ENCODE measurements at regions not wholly inside any gene's neighbourhood (a gene's known extent, or its start where the extent isn't known, plus 50 kb on each side); places are given as distances from the start of the nearest gene placed in this dataset.
"Not testable (repeated sequence)": the region's sequence is repeated elsewhere in the genome, so short reads cannot be mapped to it uniquely, and the experiment has no call there.

GRCh38 chr5:142404046-142404477 is 79.2 kb upstream of the SPRY4 start:
- Histone ChIP-seq H3K36me3 (ENCODE audit: insufficient read depth, low read length) (no peaks in the 10 kb centered on the region), H3K9me3 (ENCODE audit: insufficient read depth, low read depth, low read length) (no peaks in the 10 kb centered on the region), H3K9ac (ENCODE audit: low read depth, low read length) (no peak overlapping the region), H3K4me1 (ENCODE audit: insufficient read depth, low read length) (peaks cover 22% of the 10 kb centered on the region), H3K27ac (ENCODE audit: low read depth, low read length) (no peak overlapping the region), H3K27me3 (ENCODE audit: insufficient read depth, low read length) (no peaks in the 10 kb centered on the region), H3K4me3 (ENCODE audit: low read length) (no peak overlapping the region)
- WGBS = 91% methylated on average over 13 of the region's 14 CpGs

GRCh38 chr5:142403583-142403982 is 78.8 kb upstream of the SPRY4 start:
- no peaks in the 10 kb centered on the region for H3K9me3 ChIP-seq (ENCODE audit: insufficient read depth, low read depth, low read length)
- H3K4me3 ChIP-seq (ENCODE audit: low read length) = no peak overlapping the region
- no peak overlapping the region for H3K9ac ChIP-seq (ENCODE audit: low read depth, low read length)
- no peaks in the 10 kb centered on the region for H3K36me3 ChIP-seq (ENCODE audit: insufficient read depth, low read length)
- H3K4me1 ChIP-seq (ENCODE audit: insufficient read depth, low read length) = peaks cover 22% of the 10 kb centered on the region
- H3K27ac ChIP-seq (ENCODE audit: low read depth, low read length) = no peak overlapping the region
- 79% methylated on average over 7 of the region's 7 CpGs for WGBS
- no peaks in the 10 kb centered on the region for H3K27me3 ChIP-seq (ENCODE audit: insufficient read depth, low read length)

- Histone ChIP-seq H3K4me1 (ENCODE audit: insufficient read depth, low read length) (peaks cover 22% of the 10 kb centered on the region), H3K9ac (ENCODE audit: low read depth, low read length) (no peak overlapping the region), H3K27me3 (ENCODE audit: insufficient read depth, low read length) (no peaks in the 10 kb centered on the region), H3K27ac (ENCODE audit: low read depth, low read length) (no peak overlapping the region), H3K36me3 (ENCODE audit: insufficient read depth, low read length) (no peaks in the 10 kb centered on the region), H3K4me3 (ENCODE audit: low read length) (no peak overlapping the region), H3K9me3 (ENCODE audit: insufficient read depth, low read depth, low read length) (no peaks in the 10 kb centered on the region)
- 90% methylated on average over 2 of the region's 3 CpGs for WGBS
These were observed 78.0 kb upstream of the SPRY4 start for GRCh38 chr5:142402752-142403318.

- H3K27ac ChIP-seq (ENCODE audit: low read depth, low read length) = no peak overlapping the region
- peaks cover 22% of the 10 kb centered on the region for H3K4me1 ChIP-seq (ENCODE audit: insufficient read depth, low read length)
These were observed 75.6 kb upstream of the SPRY4 start for GRCh38 chr5:142400415-142400814.

GRCh38 chr5:142399891-142400290 is 75.1 kb upstream of the SPRY4 start:
- Histone ChIP-seq H3K4me3 (ENCODE audit: low read length) (no peak overlapping the region), H3K36me3 (ENCODE audit: insufficient read depth, low read length) (no peaks in the 10 kb centered on the region), H3K9me3 (ENCODE audit: insufficient read depth, low read depth, low read length) (peaks cover 13% of the 10 kb centered on the region), H3K4me1 (ENCODE audit: insufficient read depth, low read length) (peaks cover 22% of the 10 kb centered on the region), H3K27me3 (ENCODE audit: insufficient read depth, low read length) (no peaks in the 10 kb centered on the region), H3K9ac (ENCODE audit: low read depth, low read length) (no peak overlapping the region), H3K27ac (ENCODE audit: low read depth, low read length) (no peak overlapping the region)
- WGBS = 91% methylated on average over 2 of the region's 2 CpGs

More at GRCh38 chr5:142400415-142400814, 75.6 kb upstream of the SPRY4 start:
- no peaks in the 10 kb centered on the region for H3K27me3 ChIP-seq (ENCODE audit: insufficient read depth, low read length)
- no peak overlapping the region for H3K9ac ChIP-seq (ENCODE audit: low read depth, low read length)
- H3K4me3 ChIP-seq (ENCODE audit: low read length) = no peak overlapping the region
- WGBS = 91% methylated on average over 8 of the region's 8 CpGs
- H3K9me3 ChIP-seq (ENCODE audit: insufficient read depth, low read depth, low read length) = peaks cover 10% of the 10 kb centered on the region
- no peaks in the 10 kb centered on the region for H3K36me3 ChIP-seq (ENCODE audit: insufficient read depth, low read length)

- Histone ChIP-seq H3K4me1 (ENCODE audit: insufficient read depth, low read length) (peaks cover 10% of the 10 kb centered on the region), H3K27ac (ENCODE audit: low read depth, low read length) (no peak overlapping the region), H3K4me3 (ENCODE audit: low read length) (no peak overlapping the region), H3K27me3 (ENCODE audit: insufficient read depth, low read length) (no peaks in the 10 kb centered on the region), H3K9me3 (ENCODE audit: insufficient read depth, low read depth, low read length) (peaks cover 13% of the 10 kb centered on the region), H3K9ac (ENCODE audit: low read depth, low read length) (no peak overlapping the region), H3K36me3 (ENCODE audit: insufficient read depth, low read length) (no peaks in the 10 kb centered on the region)
- 88% methylated on average over 3 of the region's 3 CpGs for WGBS
These were observed 73.9 kb upstream of the SPRY4 start for GRCh38 chr5:142398730-142399055.

GRCh38 chr5:142398011-142398729 is 73.3 kb upstream of the SPRY4 start:
- H3K4me1 ChIP-seq (ENCODE audit: insufficient read depth, low read length); H3K9ac ChIP-seq (ENCODE audit: low read depth, low read length); H3K4me3 ChIP-seq (ENCODE audit: low read length); H3K27ac ChIP-seq (ENCODE audit: low read depth, low read length); H3K27me3 ChIP-seq (ENCODE audit: insufficient read depth, low read length); H3K36me3 ChIP-seq (ENCODE audit: insufficient read depth, low read length): not testable (repeated sequence)
- 94% methylated on average over 13 of the region's 13 CpGs for WGBS
- peaks cover 13% of the 10 kb centered on the region for H3K9me3 ChIP-seq (ENCODE audit: insufficient read depth, low read depth, low read length)

GRCh38 chr5:142397178-142397577 is 72.4 kb upstream of the SPRY4 start:
- no peak overlapping the region for H3K27ac ChIP-seq (ENCODE audit: low read depth, low read length)
- H3K9ac ChIP-seq (ENCODE audit: low read depth, low read length) = no peak overlapping the region
- 93% methylated on average over 3 of the region's 3 CpGs for WGBS
- H3K36me3 ChIP-seq (ENCODE audit: insufficient read depth, low read length) = no peaks in the 10 kb centered on the region
- peaks cover 13% of the 10 kb centered on the region for H3K9me3 ChIP-seq (ENCODE audit: insufficient read depth, low read depth, low read length)
- H3K27me3 ChIP-seq (ENCODE audit: insufficient read depth, low read length) = no peaks in the 10 kb centered on the region
- no peak overlapping the region for H3K4me3 ChIP-seq (ENCODE audit: low read length)
- peaks cover 8% of the 10 kb centered on the region; the same call in 1 of the 2 replicates for H3K4me1 ChIP-seq (ENCODE audit: insufficient read depth, low read length)

GRCh38 chr5:142396436-142397038 is 71.7 kb upstream of the SPRY4 start:
- Histone ChIP-seq H3K4me3 (ENCODE audit: low read length) (no peak overlapping the region), H3K27ac (ENCODE audit: low read depth, low read length) (no peak overlapping the region), H3K36me3 (ENCODE audit: insufficient read depth, low read length) (no peaks in the 10 kb centered on the region), H3K4me1 (ENCODE audit: insufficient read depth, low read length) (0 out of 2 replicates have a peak, but pooled peaks cover 3% of the 10 kb centered on the region), H3K27me3 (ENCODE audit: insufficient read depth, low read length) (no peaks in the 10 kb centered on the region), H3K9me3 (ENCODE audit: insufficient read depth, low read depth, low read length) (peaks cover 13% of the 10 kb centered on the region), H3K9ac (ENCODE audit: low read depth, low read length) (no peak overlapping the region)
- WGBS = 93% methylated on average over 2 of the region's 2 CpGs

- Histone ChIP-seq H3K27me3 (ENCODE audit: insufficient read depth, low read length) (no peaks in the 10 kb centered on the region), H3K4me1 (ENCODE audit: insufficient read depth, low read length) (peaks cover 10% of the 10 kb centered on the region), H3K36me3 (ENCODE audit: insufficient read depth, low read length) (no peaks in the 10 kb centered on the region), H3K4me3 (ENCODE audit: low read length) (no peak overlapping the region), H3K9ac (ENCODE audit: low read depth, low read length) (no peak overlapping the region), H3K27ac (ENCODE audit: low read depth, low read length) (no peak overlapping the region), H3K9me3 (ENCODE audit: insufficient read depth, low read depth, low read length) (peaks cover 13% of the 10 kb centered on the region)
- 88% methylated on average over 4 of the region's 4 CpGs for WGBS
These were observed 70.5 kb upstream of the SPRY4 start for GRCh38 chr5:142395334-142395733.

GRCh38 chr5:142391058-142391845 is 66.4 kb upstream of the SPRY4 start:
- H3K4me3 ChIP-seq (ENCODE audit: low read length) = no peak overlapping the region
- no peak overlapping the region for H3K27ac ChIP-seq (ENCODE audit: low read depth, low read length)
- H3K9me3 ChIP-seq (ENCODE audit: insufficient read depth, low read depth, low read length) = peaks cover 7% of the 10 kb centered on the region
- H3K4me1 ChIP-seq (ENCODE audit: insufficient read depth, low read length) = peaks cover 27% of the 10 kb centered on the region
- WGBS = 84% methylated on average over 8 of the region's 8 CpGs
- no peaks in the 10 kb centered on the region for H3K27me3 ChIP-seq (ENCODE audit: insufficient read depth, low read length)
- no peak overlapping the region for H3K9ac ChIP-seq (ENCODE audit: low read depth, low read length)
- H3K36me3 ChIP-seq (ENCODE audit: insufficient read depth, low read length) = no peaks in the 10 kb centered on the region
